SJCRH30 (cell line): ENCODE measurements at regions not wholly inside any gene's neighbourhood (a gene's known extent, or its start where the extent isn't known, plus 50 kb on each side); places are given as distances from the start of the nearest gene placed in this dataset.

Experiments used
- DNase-seq, 2 experiments: peaks; one replicate each; pipeline ENCODE4 v3.0.0-alpha.2; 2015 to 2020
- H3K27ac ChIP-seq: fragments of 250-450 bp; sonication (Bioruptor Pico); 2 replicates; pipeline ENCODE4 v1.5.1; 2020; ENCODE audit warnings: mild to moderate bottlenecking, moderate library complexity
- H3K27me3 ChIP-seq: fragments of 250-450 bp; sonication (Bioruptor Pico); 2 replicates; pipeline ENCODE4 v1.5.1; 2020; ENCODE audit warnings: mild to moderate bottlenecking, moderate library complexity
- H3K36me3 ChIP-seq: fragments of 250-450 bp; sonication (Bioruptor Pico); 2 replicates; pipeline ENCODE4 v1.5.1; 2020; ENCODE audit warnings: mild to moderate bottlenecking, moderate library complexity
- H3K4me1 ChIP-seq: fragments of 250-450 bp; sonication (Bioruptor Pico); 2 replicates; pipeline ENCODE4 v1.5.1; 2020; ENCODE audit warnings: mild to moderate bottlenecking, moderate library complexity
- H3K4me3 ChIP-seq: fragments of 250-450 bp; sonication (Bioruptor Pico); 2 replicates; pipeline ENCODE4 v1.5.1; 2020; ENCODE audit warnings: mild to moderate bottlenecking, moderate library complexity
- H3K9me3 ChIP-seq: fragments of 250-450 bp; sonication (Bioruptor Pico); replicated peaks from 2 replicates; pipeline ENCODE4 v1.5.1; 2020; ENCODE audit warnings: mild to moderate bottlenecking, moderate library complexity

GRCh38 chr13:73519396-73520116 is 460.8 kb downstream of the KLF5 start:
- H3K9me3 ChIP-seq: no peaks in the 10 kb centered on the region; the same call in 1 of the 2 replicates
- no peak for DNase-seq

GRCh38 chr13:73517766-73518165 is 459.0 kb downstream of the KLF5 start:
- H3K36me3 ChIP-seq: no peaks in the 10 kb centered on the region
- no peak overlapping the region for H3K4me3 ChIP-seq
- DNase-seq: no peak
- no peak overlapping the region for H3K27ac ChIP-seq
- no peaks in the 10 kb centered on the region; the same call in 1 of the 2 replicates for H3K9me3 ChIP-seq
- H3K27me3 ChIP-seq: no peaks in the 10 kb centered on the region
- H3K4me1 ChIP-seq: no peaks in the 10 kb centered on the region

More at GRCh38 chr13:73519396-73520116, 460.8 kb downstream of the KLF5 start:
- Histone ChIP-seq H3K4me1 (no peaks in the 10 kb centered on the region), H3K27ac (no peak overlapping the region), H3K4me3 (no peak overlapping the region), H3K27me3 (no peaks in the 10 kb centered on the region), H3K36me3 (no peaks in the 10 kb centered on the region)

- no peak for DNase-seq
- Histone ChIP-seq H3K27ac (no peak overlapping the region), H3K4me1 (no peaks in the 10 kb centered on the region), H3K9me3 (no peaks in the 10 kb centered on the region; the same call in 1 of the 2 replicates), H3K36me3 (no peaks in the 10 kb centered on the region), H3K4me3 (no peak overlapping the region), H3K27me3 (no peaks in the 10 kb centered on the region)
Observed at GRCh38 chr13:73516731-73517130, 457.9 kb downstream of the KLF5 start.

- Histone ChIP-seq H3K27me3 (no peaks in the 10 kb centered on the region), H3K27ac (no peak overlapping the region), H3K36me3 (no peaks in the 10 kb centered on the region), H3K9me3 (no peaks in the 10 kb centered on the region; the same call in 1 of the 2 replicates), H3K4me3 (no peak overlapping the region), H3K4me1 (no peaks in the 10 kb centered on the region)
- DNase-seq: no peak
Observed at GRCh38 chr13:73514208-73514607, 455.4 kb downstream of the KLF5 start.

DNA sequence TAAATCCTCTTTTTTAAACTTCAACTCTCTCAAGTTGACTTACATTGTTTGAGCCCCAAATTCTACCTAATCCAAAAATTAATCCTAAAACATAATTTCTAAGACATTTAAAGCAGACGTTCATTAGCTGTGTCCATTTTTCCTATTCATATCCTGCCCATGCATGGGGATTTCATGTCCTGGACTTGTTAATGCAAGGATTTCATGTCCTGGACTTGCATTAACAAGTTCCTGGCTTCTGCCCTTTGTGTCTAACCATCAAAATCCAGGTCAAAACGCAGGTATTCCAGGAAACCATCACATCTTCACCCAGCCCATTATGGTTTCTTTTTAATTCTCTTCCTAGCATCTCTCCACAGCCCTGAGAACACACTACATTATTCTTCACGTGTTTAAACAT is 454.9 kb downstream of the KLF5 start:
- H3K27ac ChIP-seq: no peak overlapping the region
- no peak for DNase-seq
- no peaks in the 10 kb centered on the region for H3K36me3 ChIP-seq
- H3K9me3 ChIP-seq: no peaks in the 10 kb centered on the region; the same call in 1 of the 2 replicates
- H3K27me3 ChIP-seq: no peaks in the 10 kb centered on the region
- H3K4me3 ChIP-seq: no peak overlapping the region
- no peaks in the 10 kb centered on the region for H3K4me1 ChIP-seq

DNA sequence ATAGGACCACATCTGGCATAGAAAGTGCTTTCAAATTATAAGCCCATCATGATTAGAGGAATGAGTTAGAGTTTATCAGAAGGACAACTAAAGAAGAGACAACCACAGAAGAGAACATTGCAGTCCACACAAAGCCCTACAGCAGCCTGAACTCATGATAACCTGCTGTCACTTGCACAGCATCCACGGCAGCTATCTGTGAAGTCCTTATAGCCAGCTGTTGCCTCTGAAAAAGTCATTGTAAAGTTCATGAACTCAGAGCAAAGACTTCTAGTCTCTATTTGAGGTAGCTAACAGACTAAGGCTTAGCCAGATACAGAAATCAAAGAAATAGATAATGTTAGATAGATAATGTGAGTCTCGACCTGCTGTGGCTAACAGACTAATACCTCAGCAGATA is 450.0 kb downstream of the KLF5 start:
- H3K36me3 ChIP-seq: no peaks in the 10 kb centered on the region
- H3K27ac ChIP-seq: no peak overlapping the region
- H3K4me1 ChIP-seq: no peaks in the 10 kb centered on the region
- no peaks in the 10 kb centered on the region for H3K9me3 ChIP-seq
- no peaks in the 10 kb centered on the region for H3K27me3 ChIP-seq
- no peak overlapping the region for H3K4me3 ChIP-seq
- DNase-seq: peak in 1 of 2 experiments; percentile 5

- Histone ChIP-seq H3K4me3 (no peak overlapping the region), H3K27me3 (no peaks in the 10 kb centered on the region), H3K27ac (no peak overlapping the region), H3K4me1 (no peaks in the 10 kb centered on the region), H3K9me3 (no peaks in the 10 kb centered on the region), H3K36me3 (no peaks in the 10 kb centered on the region)
- no peak for DNase-seq
Observed at GRCh38 chr13:73505376-73505890, 446.6 kb downstream of the KLF5 start.

- Histone ChIP-seq H3K36me3 (no peaks in the 10 kb centered on the region), H3K27ac (no peak overlapping the region), H3K9me3 (no peaks in the 10 kb centered on the region), H3K4me1 (no peaks in the 10 kb centered on the region), H3K4me3 (no peak overlapping the region), H3K27me3 (no peaks in the 10 kb centered on the region)
- no peak for DNase-seq
Observed at GRCh38 chr13:73499695-73500094, 440.9 kb downstream of the KLF5 start.

DNA sequence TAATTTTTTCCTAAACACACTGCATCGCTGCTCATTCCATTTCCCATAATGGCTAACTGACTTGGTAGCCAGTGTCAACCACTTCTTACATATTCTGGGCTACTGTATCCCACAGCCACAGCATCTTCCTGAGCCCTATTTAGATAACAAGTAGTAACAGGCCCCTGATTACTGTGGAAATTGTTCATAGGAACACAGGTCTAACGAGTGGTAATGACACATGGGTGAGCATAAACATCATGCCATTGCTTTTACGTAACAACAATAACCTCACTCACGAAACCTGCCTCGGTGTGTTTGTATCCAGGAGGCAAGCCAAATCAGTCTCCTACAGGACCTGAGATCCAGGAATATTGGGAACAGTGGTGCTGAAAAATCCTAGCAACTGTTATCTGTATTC is 438.6 kb downstream of the KLF5 start:
- Histone ChIP-seq H3K4me3 (no peak overlapping the region), H3K27ac (no peak overlapping the region), H3K27me3 (no peaks in the 10 kb centered on the region), H3K9me3 (no peaks in the 10 kb centered on the region), H3K36me3 (no peaks in the 10 kb centered on the region), H3K4me1 (no peaks in the 10 kb centered on the region)
- no peak for DNase-seq

DNA sequence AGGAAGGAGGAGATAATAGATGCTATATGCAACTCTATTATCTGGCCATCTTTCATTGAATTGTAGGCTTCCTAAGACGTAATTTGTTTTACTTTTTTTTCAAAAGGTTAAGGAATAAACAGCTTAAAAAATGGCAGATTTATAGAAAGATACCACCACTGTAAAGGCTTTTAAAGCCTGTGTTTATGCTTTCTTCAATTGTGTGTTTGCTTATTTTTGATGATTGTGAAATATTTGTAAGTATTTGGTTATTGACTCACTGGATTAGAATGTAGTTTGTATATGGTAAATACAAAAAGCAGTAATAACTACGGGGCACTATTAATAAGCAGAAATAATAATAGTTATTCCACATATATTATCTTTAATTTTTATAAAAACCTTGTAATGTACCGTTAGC is 437.9 kb downstream of the KLF5 start:
- Histone ChIP-seq H3K27me3 (no peaks in the 10 kb centered on the region), H3K4me1 (no peaks in the 10 kb centered on the region), H3K36me3 (no peaks in the 10 kb centered on the region), H3K4me3 (no peak overlapping the region), H3K9me3 (no peaks in the 10 kb centered on the region), H3K27ac (no peak overlapping the region)
- DNase-seq: no peak

DNA sequence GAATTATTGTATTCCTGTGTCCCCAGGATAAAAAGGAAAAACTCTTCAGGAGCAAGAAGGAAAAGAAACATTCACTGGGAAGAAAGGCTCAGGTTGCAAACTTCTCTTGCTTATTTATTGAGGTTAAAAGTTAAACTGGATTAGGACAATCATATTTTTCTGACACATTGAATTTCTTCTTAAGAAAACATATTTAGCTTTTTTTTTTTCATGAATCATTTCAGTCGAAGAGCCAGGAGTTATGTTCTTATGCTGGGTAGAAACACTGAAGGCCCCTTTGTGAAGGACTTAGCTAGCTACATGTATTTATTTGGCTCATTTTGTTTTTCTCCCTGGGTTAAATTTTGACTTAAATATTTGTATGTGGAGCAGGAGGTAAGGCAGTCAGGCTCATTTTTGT is 434.0 kb downstream of the KLF5 start:
- Histone ChIP-seq H3K4me3 (no peak overlapping the region), H3K4me1 (no peaks in the 10 kb centered on the region), H3K27ac (no peak overlapping the region), H3K36me3 (no peaks in the 10 kb centered on the region), H3K27me3 (no peaks in the 10 kb centered on the region), H3K9me3 (no peaks in the 10 kb centered on the region)
- DNase-seq: no peak

DNA sequence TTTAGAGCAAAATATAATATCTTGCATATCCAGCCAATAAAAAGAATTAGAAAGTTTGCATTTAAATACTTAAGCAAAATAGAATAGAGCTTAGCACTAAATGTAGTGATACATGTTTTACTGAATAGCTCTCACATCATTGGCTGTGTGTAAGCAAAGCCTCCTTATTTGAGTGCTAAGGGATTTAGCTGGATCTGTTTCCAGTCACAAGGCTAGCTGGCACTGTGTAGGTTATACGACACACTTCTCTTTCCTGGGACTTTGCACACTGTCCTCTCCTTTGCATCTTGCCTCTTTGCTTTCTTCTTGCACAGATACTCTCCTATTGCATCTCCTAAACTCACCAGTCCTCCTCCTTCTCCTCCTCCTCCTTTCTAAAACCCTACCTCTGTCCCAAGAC is 423.8 kb downstream of the KLF5 start:
- no peak for DNase-seq
- H3K4me3 ChIP-seq: no peak overlapping the region
- no peaks in the 10 kb centered on the region for H3K4me1 ChIP-seq
- H3K36me3 ChIP-seq: no peaks in the 10 kb centered on the region
- no peaks in the 10 kb centered on the region for H3K27me3 ChIP-seq
- H3K27ac ChIP-seq: no peak overlapping the region
- H3K9me3 ChIP-seq: no peaks in the 10 kb centered on the region

GRCh38 chr13:73481886-73482445 is 423.2 kb downstream of the KLF5 start:
- DNase-seq: no peak
- Histone ChIP-seq H3K9me3 (no peaks in the 10 kb centered on the region), H3K27me3 (no peaks in the 10 kb centered on the region), H3K27ac (no peak overlapping the region), H3K4me1 (no peaks in the 10 kb centered on the region), H3K36me3 (no peaks in the 10 kb centered on the region), H3K4me3 (no peak overlapping the region)

DNA sequence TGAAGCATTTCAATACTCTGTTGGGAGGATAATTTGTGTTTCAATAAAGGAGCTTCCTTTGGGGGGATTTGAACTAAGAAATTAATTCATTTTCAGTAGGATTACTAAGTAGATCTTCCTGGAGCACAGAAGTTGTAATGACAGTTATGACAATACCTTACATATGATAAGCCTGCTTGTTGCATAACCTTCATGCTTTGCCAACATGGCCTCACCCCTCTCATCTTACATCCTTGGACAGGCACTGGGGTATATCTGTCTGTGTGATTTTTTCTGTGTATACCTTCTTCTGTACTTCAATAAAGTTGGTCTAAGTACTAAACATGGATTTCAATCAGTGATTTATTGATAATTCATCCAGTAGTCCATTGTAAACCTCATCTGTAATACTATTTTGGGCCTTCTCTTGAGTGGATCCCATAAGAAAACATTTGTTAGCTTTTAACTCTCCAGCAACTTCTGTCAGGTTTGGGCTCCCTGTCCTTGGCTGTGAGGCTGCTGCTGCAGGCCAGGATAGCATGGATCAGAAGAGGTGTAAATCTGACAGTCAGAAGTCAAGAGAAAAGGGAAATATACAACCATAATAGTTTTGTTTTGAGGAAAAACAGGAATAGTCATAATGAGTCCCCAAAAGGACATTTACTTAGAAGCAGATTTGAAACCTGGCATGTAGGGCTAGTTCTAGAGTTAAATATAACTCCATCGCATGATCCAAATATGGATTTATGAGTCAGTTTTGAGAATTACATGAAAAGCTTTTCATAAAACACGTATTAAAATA is 422.2 kb downstream of the KLF5 start:
- H3K4me1 ChIP-seq: no peaks in the 10 kb centered on the region
- H3K4me3 ChIP-seq: no peak overlapping the region
- no peaks in the 10 kb centered on the region for H3K9me3 ChIP-seq
- H3K36me3 ChIP-seq: no peaks in the 10 kb centered on the region
- DNase-seq: no peak
- H3K27ac ChIP-seq: no peak overlapping the region
- no peaks in the 10 kb centered on the region for H3K27me3 ChIP-seq

GRCh38 chr13:73479856-73480255 is 421.1 kb downstream of the KLF5 start:
- H3K27me3 ChIP-seq: no peaks in the 10 kb centered on the region

More at GRCh38 chr13:73479856-73480255, 421.1 kb downstream of the KLF5 start:
- no peak overlapping the region for H3K27ac ChIP-seq
- no peak for DNase-seq
- no peaks in the 10 kb centered on the region for H3K4me1 ChIP-seq
- no peak overlapping the region for H3K4me3 ChIP-seq
- H3K9me3 ChIP-seq: no peaks in the 10 kb centered on the region
- no peaks in the 10 kb centered on the region for H3K36me3 ChIP-seq
